ENCODE measurements at regions not wholly inside any gene's neighbourhood (a gene's known extent, or its start where the extent isn't known, plus 50 kb on each side); places are given as distances from the start of the nearest gene placed in this dataset.
"Not testable (repeated sequence)": the region's sequence is repeated elsewhere in the genome, so short reads cannot be mapped to it uniquely, and the experiment has no call there.

DNA sequence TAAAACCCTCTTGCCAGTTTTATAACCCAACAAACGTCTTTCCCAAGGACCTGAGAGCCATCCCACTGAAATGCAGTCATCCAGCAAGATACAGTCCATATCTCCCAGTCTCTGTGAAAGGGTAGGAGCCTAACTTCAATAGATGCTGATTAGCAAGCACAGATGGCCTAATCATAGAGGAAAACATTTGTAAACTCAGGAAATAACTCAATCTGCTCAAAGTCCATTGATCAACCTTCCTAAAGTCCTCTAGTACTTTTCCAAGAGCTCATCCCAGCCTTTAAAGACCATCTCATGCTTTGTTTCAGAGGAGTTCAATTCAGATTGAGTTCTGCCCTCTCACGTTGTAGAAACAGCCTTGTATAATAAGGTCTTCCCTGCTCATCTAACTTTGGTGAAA is 324.2 kb downstream of the MRPS30 start:
- TF ChIP-seq, protein P1, sequence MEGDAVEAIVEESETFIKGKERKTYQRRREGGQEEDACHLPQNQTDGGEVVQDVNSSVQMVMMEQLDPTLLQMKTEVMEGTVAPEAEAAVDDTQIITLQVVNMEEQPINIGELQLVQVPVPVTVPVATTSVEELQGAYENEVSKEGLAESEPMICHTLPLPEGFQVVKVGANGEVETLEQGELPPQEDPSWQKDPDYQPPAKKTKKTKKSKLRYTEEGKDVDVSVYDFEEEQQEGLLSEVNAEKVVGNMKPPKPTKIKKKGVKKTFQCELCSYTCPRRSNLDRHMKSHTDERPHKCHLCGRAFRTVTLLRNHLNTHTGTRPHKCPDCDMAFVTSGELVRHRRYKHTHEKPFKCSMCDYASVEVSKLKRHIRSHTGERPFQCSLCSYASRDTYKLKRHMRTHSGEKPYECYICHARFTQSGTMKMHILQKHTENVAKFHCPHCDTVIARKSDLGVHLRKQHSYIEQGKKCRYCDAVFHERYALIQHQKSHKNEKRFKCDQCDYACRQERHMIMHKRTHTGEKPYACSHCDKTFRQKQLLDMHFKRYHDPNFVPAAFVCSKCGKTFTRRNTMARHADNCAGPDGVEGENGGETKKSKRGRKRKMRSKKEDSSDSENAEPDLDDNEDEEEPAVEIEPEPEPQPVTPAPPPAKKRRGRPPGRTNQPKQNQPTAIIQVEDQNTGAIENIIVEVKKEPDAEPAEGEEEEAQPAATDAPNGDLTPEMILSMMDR (IDR thresholded peaks at IDR 0.05) = no peak
- Mint-ChIP-seq H3K36me3 (ENCODE audit: low read depth) (no peaks in the 10 kb centered on the region), H3K4me3 (no peak overlapping the region), H3K27ac (no peak overlapping the region), H3K9me3 (no peaks in the 10 kb centered on the region), H3K27me3 (ENCODE audit: low read depth, poor library complexity) (no peaks in the 10 kb centered on the region), H3K4me1 (no peaks in the 10 kb centered on the region)
- no peak for DNase-seq

DNA sequence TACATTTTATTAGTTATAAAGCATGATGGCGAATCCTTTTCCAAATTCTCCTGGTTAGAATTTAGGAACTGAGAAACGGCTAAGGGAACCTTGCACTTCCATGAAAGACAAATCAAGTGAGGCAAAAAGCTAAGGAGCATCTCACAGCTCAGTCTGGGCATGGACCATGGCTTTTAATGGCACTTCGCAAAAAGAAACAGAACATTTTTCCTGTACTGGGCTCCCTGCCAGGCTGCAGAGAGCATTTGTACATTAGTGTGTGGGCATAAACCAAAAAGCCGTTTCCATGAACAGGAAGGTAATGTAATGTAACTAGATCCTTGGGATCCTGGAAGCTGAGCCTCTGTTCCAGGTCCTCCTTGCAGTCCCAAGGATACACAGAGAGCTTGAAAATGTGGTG is 354.2 kb downstream of the MRPS30 start:
- Mint-ChIP-seq H3K27ac (no peak overlapping the region), H3K4me1 (no peaks in the 10 kb centered on the region), H3K9me3 (no peaks in the 10 kb centered on the region), H3K36me3 (ENCODE audit: low read depth) (no peaks in the 10 kb centered on the region), H3K4me3 (no peak overlapping the region), H3K27me3 (ENCODE audit: low read depth, poor library complexity) (no peaks in the 10 kb centered on the region)
- DNase-seq = no peak
- TF ChIP-seq, protein P1 (IDR thresholded peaks at IDR 0.05) = no peak

DNA sequence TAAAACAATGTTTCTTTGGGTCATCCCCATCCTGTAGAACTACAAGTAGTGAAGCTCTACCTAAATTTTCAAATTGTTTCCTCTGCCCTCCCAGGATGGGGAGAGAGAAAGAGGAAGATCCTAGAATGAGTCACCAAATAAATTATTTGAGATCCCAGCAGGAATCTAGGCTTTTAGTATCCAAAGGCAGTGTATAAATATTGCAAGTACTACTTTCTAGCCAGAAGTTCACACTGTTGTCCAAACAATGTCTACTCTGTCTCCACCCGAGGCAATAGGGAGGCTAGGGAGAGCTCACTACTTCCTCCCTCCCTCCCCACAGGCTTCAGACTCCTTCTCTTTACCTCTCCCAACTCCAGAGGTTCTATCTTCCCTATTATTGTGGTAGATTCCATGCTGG is 362.8 kb downstream of the MRPS30 start:
- Mint-ChIP-seq H3K27me3 (ENCODE audit: low read depth, poor library complexity) (peaks cover 5% of the 10 kb centered on the region), H3K9me3 (no peaks in the 10 kb centered on the region), H3K4me1 (no peaks in the 10 kb centered on the region), H3K4me3 (no peak overlapping the region), H3K36me3 (ENCODE audit: low read depth) (no peaks in the 10 kb centered on the region), H3K27ac (no peak overlapping the region)
- TF ChIP-seq, protein P1 (IDR thresholded peaks at IDR 0.05) = no peak
- DNase-seq = no peak

DNA sequence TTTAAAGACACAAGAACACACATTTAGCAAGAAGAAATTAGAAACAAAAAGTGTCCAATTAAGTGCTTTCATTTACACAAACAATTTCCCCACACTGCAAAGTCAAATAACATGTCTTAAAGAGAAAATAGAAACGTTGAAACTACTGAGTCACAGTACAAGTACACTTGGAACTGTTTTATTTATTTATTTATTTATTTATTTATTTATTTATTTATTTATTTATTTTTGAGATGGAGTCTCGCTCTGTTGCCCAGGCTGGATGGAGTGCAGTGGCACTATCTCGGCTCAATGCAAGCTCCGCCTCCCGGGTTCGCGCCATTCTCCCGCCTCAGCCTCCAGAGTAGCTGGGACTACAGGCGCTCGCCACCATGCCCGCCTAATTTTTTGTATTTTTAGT is 363.9 kb downstream of the MRPS30 start:
- not testable (repeated sequence) for DNase-seq; H3K27ac Mint-ChIP-seq; H3K36me3 Mint-ChIP-seq (ENCODE audit: low read depth); H3K4me3 Mint-ChIP-seq; H3K9me3 Mint-ChIP-seq; H3K4me1 Mint-ChIP-seq; H3K27me3 Mint-ChIP-seq (ENCODE audit: low read depth, poor library complexity)

DNA sequence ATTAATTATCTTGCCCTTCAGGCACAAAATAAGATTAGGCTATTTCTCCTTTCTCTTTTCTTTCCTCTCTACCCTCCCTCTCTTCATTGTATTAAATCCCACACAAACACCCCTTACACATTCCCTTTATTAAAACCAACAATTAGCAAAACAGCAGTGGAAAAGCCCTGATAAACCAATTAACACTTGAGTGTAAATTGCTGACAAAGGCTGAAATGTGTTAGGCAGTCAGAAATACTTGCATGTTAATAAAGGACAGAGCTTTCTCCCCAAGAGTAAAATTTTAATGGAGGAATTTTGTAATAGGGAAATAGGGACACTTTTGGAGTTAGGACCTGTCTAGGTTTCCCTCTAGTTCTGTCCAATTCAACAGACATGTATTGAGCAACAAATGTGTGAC is 370.9 kb downstream of the MRPS30 start:
- H3K9me3 Mint-ChIP-seq = no peaks in the 10 kb centered on the region
- no peaks in the 10 kb centered on the region for H3K36me3 Mint-ChIP-seq (ENCODE audit: low read depth)
- no peaks in the 10 kb centered on the region for H3K4me1 Mint-ChIP-seq
- no peak overlapping the region for H3K4me3 Mint-ChIP-seq
- DNase-seq = no peak
- H3K27me3 Mint-ChIP-seq (ENCODE audit: low read depth, poor library complexity) = no peaks in the 10 kb centered on the region
- H3K27ac Mint-ChIP-seq = no peak overlapping the region
- TF ChIP-seq, protein P1 (IDR thresholded peaks at IDR 0.05) = no peak

DNA sequence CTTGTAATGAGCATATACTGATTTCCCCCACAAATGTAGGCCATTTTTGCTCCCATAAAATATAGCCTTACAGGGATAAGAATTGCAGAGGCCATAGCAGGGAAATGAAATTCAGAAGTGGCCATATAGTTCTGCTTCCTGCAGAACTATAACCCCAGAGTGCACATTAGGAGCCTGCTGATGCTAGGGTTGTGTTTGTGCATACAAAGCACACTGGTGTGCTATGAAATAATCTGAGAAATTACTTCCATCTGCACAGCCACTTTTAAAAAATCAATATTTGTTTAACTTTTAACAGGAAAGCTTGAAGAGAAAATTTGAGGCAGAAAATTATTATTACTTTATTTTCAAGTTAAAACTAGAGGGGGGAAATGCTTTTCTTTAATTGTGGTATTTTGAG is 380.3 kb downstream of the MRPS30 start:
- Mint-ChIP-seq H3K36me3 (ENCODE audit: low read depth) (no peaks in the 10 kb centered on the region), H3K4me3 (no peak overlapping the region), H3K27me3 (ENCODE audit: low read depth, poor library complexity) (no peaks in the 10 kb centered on the region), H3K9me3 (no peaks in the 10 kb centered on the region), H3K27ac (no peak overlapping the region), H3K4me1 (no peaks in the 10 kb centered on the region)
- TF ChIP-seq, protein P1 (IDR thresholded peaks at IDR 0.05) = no peak
- no peak for DNase-seq
